ENCODE measurements at regions not wholly inside any gene's neighbourhood (a gene's known extent, or its start where the extent isn't known, plus 50 kb on each side); places are given as distances from the start of the nearest gene placed in this dataset.

DNA sequence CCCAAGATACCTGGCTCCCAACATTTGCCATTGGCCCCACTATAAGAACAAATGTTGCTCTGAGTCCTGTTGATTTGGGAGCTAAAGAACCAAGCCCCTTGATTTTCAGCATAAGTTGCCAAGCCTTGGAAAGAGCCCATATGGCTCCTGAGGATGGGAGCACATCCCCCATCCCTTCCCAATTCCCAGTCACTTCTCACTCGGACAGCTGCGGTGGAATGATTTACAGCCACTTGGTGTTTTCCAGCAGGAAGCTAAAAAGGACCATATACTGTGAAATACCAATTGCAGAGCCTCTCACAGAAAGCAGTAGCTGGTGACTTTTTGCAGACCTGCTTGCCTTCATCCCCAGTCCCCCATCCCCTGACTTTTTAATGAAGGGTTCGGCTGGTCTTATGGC is 524.6 kb downstream of the GRIN2A start:
- ChIA-PET POLR2A (ENCODE audit: low non-redundant PET) (no interaction called here), CTCF (no interaction called here)
- DNase-seq (ENCODE audit: low spot score) = no peak
- Histone ChIP-seq H3K27me3 (replicated peaks; ENCODE audit: insufficient read depth, low read depth, low read length, poor library complexity) (peaks cover 4% of the 10 kb centered on the region), H3K36me3 (ENCODE audit: insufficient read depth, low read length, poor library complexity, severe bottlenecking) (no peaks in the 10 kb centered on the region), H3K27ac (ENCODE audit: low read depth, low read length, poor library complexity, severe bottlenecking) (no peak overlapping the region), H3K4me1 (ENCODE audit: insufficient read depth, low read length, poor library complexity, severe bottlenecking) (no peaks in the 10 kb centered on the region), H3K9me3 (ENCODE audit: low read depth, low read length, poor library complexity, severe bottlenecking) (no peaks in the 10 kb centered on the region), H3K4me3 (ENCODE audit: low read depth, low read length, poor library complexity, severe bottlenecking) (no peak overlapping the region)
- no peak for TF ChIP-seq EZH2 (IDR thresholded peaks at IDR 0.05; ENCODE audit: borderline replicate concordance, low read depth, low read length, poor library complexity, severe bottlenecking)
- TF ChIP-seq, protein P1, sequence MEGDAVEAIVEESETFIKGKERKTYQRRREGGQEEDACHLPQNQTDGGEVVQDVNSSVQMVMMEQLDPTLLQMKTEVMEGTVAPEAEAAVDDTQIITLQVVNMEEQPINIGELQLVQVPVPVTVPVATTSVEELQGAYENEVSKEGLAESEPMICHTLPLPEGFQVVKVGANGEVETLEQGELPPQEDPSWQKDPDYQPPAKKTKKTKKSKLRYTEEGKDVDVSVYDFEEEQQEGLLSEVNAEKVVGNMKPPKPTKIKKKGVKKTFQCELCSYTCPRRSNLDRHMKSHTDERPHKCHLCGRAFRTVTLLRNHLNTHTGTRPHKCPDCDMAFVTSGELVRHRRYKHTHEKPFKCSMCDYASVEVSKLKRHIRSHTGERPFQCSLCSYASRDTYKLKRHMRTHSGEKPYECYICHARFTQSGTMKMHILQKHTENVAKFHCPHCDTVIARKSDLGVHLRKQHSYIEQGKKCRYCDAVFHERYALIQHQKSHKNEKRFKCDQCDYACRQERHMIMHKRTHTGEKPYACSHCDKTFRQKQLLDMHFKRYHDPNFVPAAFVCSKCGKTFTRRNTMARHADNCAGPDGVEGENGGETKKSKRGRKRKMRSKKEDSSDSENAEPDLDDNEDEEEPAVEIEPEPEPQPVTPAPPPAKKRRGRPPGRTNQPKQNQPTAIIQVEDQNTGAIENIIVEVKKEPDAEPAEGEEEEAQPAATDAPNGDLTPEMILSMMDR (conservative IDR thresholded peaks at IDR 0.05; ENCODE audit: low read depth, low read length) = no peak
- intact Hi-C loops (cut with micrococcal nuclease; ENCODE audit: unreplicated experiment) = no loop called here
- BruUV-seq (replicated peaks) = no TSS peak

DNA sequence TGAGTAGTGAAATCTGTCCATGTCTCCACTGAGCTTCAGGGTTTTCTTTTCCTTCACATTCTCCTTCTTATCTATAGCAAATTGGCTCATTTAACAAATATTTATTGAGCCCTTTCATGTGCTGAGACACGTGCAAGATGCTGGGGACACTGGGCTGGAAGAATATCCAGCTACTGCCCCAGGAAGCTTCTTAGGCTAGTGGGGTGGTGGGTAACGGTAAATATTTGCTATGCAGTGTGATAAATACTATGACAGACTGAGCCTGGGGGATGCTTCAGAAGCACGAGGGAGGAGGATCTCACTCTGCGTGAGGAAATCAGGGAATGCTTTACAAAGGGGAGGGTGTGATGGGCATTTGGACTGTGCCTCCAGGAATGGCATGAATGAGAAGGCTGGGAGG is 524.1 kb downstream of the GRIN2A start:
- no TSS peak for BruUV-seq (replicated peaks)
- Histone ChIP-seq H3K36me3 (ENCODE audit: insufficient read depth, low read length, poor library complexity, severe bottlenecking) (no peaks in the 10 kb centered on the region), H3K9me3 (ENCODE audit: low read depth, low read length, poor library complexity, severe bottlenecking) (no peaks in the 10 kb centered on the region), H3K27me3 (replicated peaks; ENCODE audit: insufficient read depth, low read depth, low read length, poor library complexity) (peaks cover 5% of the 10 kb centered on the region), H3K4me3 (ENCODE audit: low read depth, low read length, poor library complexity, severe bottlenecking) (no peak overlapping the region), H3K4me1 (ENCODE audit: insufficient read depth, low read length, poor library complexity, severe bottlenecking) (no peaks in the 10 kb centered on the region), H3K27ac (ENCODE audit: low read depth, low read length, poor library complexity, severe bottlenecking) (no peak overlapping the region)
- no peak for TF ChIP-seq EZH2 (IDR thresholded peaks at IDR 0.05; ENCODE audit: borderline replicate concordance, low read depth, low read length, poor library complexity, severe bottlenecking)
- TF ChIP-seq, protein P1 (conservative IDR thresholded peaks at IDR 0.05; ENCODE audit: low read depth, low read length) = no peak
- DNase-seq (ENCODE audit: low spot score) = no peak
- intact Hi-C loops (cut with micrococcal nuclease; ENCODE audit: unreplicated experiment) = no loop called here
- ChIA-PET POLR2A (ENCODE audit: low non-redundant PET) (no interaction called here), CTCF (interaction anchor here (0.6 kb wide), 1 partner anchor 395 kb away, joined by 5 read pairs; no protein-coding TSS in a partner anchor)

- peaks cover 5% of the 10 kb centered on the region for H3K27me3 ChIP-seq (replicated peaks; ENCODE audit: insufficient read depth, low read depth, low read length, poor library complexity)
- DNase-seq (ENCODE audit: low spot score) = no peak
- ChIA-PET POLR2A (ENCODE audit: low non-redundant PET) (no interaction called here), CTCF (interaction anchor here (0.6 kb wide), 1 partner anchor 396 kb away, joined by 5 read pairs; no protein-coding TSS in a partner anchor)
- no peaks in the 10 kb centered on the region for H3K36me3 ChIP-seq (ENCODE audit: insufficient read depth, low read length, poor library complexity, severe bottlenecking)
- BruUV-seq (replicated peaks) = no TSS peak
- H3K4me1 ChIP-seq (ENCODE audit: insufficient read depth, low read length, poor library complexity, severe bottlenecking) = no peaks in the 10 kb centered on the region
- no peak overlapping the region for H3K27ac ChIP-seq (ENCODE audit: low read depth, low read length, poor library complexity, severe bottlenecking)
- intact Hi-C loops (cut with micrococcal nuclease; ENCODE audit: unreplicated experiment) = no loop called here
- H3K9me3 ChIP-seq (ENCODE audit: low read depth, low read length, poor library complexity, severe bottlenecking) = no peaks in the 10 kb centered on the region
- no peak overlapping the region for H3K4me3 ChIP-seq (ENCODE audit: low read depth, low read length, poor library complexity, severe bottlenecking)
- no peak for TF ChIP-seq EZH2 (IDR thresholded peaks at IDR 0.05; ENCODE audit: borderline replicate concordance, low read depth, low read length, poor library complexity, severe bottlenecking)
- TF ChIP-seq, protein P1 (conservative IDR thresholded peaks at IDR 0.05; ENCODE audit: low read depth, low read length) = no peak
Measured at GRCh38 chr16:9658586-9658985, 523.6 kb downstream of the GRIN2A start.
